ENCODE measurements at regions not wholly inside any gene's neighbourhood (a gene's known extent, or its start where the extent isn't known, plus 50 kb on each side); places are given as distances from the start of the nearest gene placed in this dataset.

DNA sequence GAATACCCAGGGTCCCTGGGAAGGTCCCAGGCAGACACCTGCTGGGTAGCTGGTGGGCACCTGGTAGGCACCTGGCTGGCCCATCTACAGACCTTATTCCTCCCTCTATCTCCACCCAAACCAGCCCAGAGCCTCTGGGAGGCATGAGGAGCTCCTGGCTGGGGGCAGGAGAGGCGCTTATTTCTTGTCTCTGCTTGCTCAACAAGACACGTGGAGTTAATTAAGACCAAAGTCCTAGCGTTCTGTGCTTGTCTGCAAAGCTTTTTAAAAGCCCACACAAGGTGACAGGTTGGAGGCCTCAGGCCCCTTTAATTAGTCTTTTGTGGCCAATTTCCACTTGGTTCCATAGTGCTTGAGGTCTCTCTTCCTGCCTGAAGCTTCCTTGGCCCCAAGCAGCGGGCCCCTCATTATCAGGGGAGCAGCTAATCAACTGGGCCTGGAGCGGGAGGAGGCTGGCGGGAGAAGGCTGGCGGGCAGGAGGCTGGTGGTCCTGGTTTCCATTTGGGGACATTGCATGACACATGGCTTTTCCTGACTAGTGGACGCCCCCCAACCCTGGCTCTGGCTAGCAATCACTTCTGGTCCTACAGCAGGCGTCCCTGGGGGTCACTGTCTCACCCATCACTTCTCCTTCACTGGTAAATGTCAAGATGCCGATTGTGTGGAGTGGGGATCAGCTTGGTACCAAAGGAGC is 65.4 kb upstream of the HDAC4 start:
- Histone ChIP-seq H3K27ac (no peak overlapping the region), H3K4me1 (replicated peaks) (no peaks in the 10 kb centered on the region), H3K9me3 (no peaks in the 10 kb centered on the region), H3K27me3 (replicated peaks; ENCODE audit: insufficient read depth) (no peaks in the 10 kb centered on the region), H3K4me3 (no peak overlapping the region), H3K36me3 (no peaks in the 10 kb centered on the region)
- intact Hi-C loops (cut with DNase I) = no loop called here
- 82% methylated on average over 10 of the region's 10 CpGs for WGBS
- DNase-seq (ENCODE audit: low spot score) = no peak
- TF ChIP-seq POLR2A (IDR thresholded peaks at IDR 0.05) (no peak), POLR2AphosphoS5 (IDR thresholded peaks at IDR 0.05) (no peak)
- TF ChIP-seq, protein P1, sequence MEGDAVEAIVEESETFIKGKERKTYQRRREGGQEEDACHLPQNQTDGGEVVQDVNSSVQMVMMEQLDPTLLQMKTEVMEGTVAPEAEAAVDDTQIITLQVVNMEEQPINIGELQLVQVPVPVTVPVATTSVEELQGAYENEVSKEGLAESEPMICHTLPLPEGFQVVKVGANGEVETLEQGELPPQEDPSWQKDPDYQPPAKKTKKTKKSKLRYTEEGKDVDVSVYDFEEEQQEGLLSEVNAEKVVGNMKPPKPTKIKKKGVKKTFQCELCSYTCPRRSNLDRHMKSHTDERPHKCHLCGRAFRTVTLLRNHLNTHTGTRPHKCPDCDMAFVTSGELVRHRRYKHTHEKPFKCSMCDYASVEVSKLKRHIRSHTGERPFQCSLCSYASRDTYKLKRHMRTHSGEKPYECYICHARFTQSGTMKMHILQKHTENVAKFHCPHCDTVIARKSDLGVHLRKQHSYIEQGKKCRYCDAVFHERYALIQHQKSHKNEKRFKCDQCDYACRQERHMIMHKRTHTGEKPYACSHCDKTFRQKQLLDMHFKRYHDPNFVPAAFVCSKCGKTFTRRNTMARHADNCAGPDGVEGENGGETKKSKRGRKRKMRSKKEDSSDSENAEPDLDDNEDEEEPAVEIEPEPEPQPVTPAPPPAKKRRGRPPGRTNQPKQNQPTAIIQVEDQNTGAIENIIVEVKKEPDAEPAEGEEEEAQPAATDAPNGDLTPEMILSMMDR (IDR thresholded peaks at IDR 0.05) = no peak

DNA sequence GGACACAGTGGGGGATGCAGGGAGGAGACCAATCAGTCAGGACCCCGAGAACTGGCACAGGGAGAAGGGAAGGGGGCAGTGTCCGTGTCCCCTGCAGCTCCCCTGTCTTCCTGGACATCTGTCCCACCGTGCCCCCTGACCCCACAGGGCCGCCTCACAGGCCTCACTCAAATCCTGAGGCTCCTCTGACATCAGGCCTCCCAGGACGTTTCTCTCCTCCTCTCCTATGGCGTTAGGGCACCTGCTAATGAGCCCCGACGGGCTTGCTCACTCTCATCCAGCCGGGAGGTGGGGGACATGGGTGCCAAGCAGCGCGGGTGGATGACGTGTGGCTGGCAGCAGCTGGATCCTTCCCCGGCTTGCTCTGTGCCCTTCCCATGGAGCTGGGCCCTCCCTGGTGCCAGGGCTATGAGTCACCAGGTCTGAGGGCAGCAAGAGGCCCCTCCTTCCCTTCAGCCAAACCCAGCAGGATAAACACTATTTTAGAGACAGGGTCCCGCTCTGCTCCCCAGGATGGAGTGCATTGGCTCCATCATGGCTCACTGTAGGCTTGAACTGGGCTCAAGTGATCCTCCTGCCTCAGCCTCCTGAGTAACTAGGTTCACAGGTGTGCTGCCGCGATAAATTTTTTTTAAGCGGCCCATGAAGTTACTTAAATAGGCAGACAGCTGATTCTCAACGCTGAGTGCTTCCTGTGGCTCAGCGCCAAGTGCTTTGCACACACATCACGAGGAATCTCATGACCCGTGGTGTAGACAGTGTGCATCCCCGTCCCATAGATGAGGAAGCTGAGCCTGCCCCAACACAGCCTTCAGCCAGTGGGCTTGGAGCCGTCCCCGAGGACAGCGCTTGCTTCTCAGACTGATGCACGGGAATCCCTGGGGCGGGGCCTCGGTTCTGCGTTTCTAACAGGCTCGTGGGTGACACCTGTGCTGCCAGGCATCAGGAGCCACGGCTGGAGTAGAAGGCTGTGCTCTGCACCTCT is 64.5 kb upstream of the HDAC4 start:
- Histone ChIP-seq H3K36me3 (no peaks in the 10 kb centered on the region), H3K4me3 (no peak overlapping the region), H3K9me3 (no peaks in the 10 kb centered on the region), H3K27me3 (replicated peaks; ENCODE audit: insufficient read depth) (no peaks in the 10 kb centered on the region), H3K27ac (no peak overlapping the region), H3K4me1 (replicated peaks) (no peaks in the 10 kb centered on the region)
- 61% methylated on average over 26 of the region's 31 CpGs for WGBS
- DNase-seq (ENCODE audit: low spot score) = no peak
- intact Hi-C loops (cut with DNase I) = no loop called here
- no peak for TF ChIP-seq POLR2A (IDR thresholded peaks at IDR 0.05)
- TF ChIP-seq, protein P1 (IDR thresholded peaks at IDR 0.05) = no peak
- TF ChIP-seq POLR2AphosphoS5 (IDR thresholded peaks at IDR 0.05) = no peak

DNA sequence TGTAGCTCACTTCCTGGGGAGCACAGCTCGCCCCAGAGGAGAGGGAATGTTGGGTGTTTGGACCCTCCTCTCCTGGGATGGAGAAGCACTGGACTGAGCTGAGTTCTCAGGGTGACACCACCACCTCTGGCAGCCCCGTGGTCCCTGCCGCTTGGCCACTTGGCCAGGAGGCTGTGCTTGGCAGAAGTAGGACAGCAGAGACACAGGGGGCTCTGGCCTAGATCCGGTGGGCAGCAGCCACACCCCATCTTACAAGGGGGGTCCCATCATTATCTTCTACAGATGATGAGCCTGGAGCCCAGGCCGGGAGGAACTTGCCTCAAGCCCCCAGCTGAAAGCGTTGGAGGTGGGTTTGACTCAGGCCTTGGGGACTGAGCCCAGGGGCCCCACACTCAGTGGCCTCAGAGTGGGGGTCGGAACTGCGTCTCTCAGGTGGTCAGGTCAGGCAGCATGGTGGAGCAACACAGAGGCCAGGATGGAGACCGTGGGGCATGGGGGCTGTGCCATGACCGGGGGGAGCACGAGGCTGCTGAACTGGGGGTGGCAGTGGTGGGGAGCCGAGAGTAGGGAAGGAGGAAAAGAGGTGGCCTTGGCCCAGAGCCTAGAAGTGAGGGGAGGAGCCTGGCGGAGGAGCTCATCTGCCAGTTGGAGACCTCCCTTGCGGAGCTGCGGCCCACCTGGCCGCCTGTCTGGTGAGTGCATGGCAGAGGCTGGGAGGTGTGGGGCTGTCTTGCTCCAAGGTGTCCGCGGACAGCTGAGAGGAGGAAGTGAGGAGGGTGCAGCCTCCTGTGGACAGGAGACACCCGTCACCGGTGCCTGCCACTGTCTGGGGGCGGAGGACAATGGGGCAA is 63.6 kb upstream of the HDAC4 start:
- intact Hi-C loops (cut with DNase I) = no loop called here
- no peak for TF ChIP-seq POLR2AphosphoS5 (IDR thresholded peaks at IDR 0.05)
- TF ChIP-seq, protein P1 (IDR thresholded peaks at IDR 0.05) = no peak
- no peak for TF ChIP-seq POLR2A (IDR thresholded peaks at IDR 0.05)
- H3K9me3 ChIP-seq = no peaks in the 10 kb centered on the region
- no peak overlapping the region for H3K4me3 ChIP-seq
- no peaks in the 10 kb centered on the region for H3K27me3 ChIP-seq (replicated peaks; ENCODE audit: insufficient read depth)
- H3K36me3 ChIP-seq = no peaks in the 10 kb centered on the region
- DNase-seq (ENCODE audit: low spot score) = no peak
- H3K27ac ChIP-seq = no peak overlapping the region
- WGBS = 93% methylated on average over 21 of the region's 21 CpGs
- H3K4me1 ChIP-seq (replicated peaks) = no peaks in the 10 kb centered on the region

DNA sequence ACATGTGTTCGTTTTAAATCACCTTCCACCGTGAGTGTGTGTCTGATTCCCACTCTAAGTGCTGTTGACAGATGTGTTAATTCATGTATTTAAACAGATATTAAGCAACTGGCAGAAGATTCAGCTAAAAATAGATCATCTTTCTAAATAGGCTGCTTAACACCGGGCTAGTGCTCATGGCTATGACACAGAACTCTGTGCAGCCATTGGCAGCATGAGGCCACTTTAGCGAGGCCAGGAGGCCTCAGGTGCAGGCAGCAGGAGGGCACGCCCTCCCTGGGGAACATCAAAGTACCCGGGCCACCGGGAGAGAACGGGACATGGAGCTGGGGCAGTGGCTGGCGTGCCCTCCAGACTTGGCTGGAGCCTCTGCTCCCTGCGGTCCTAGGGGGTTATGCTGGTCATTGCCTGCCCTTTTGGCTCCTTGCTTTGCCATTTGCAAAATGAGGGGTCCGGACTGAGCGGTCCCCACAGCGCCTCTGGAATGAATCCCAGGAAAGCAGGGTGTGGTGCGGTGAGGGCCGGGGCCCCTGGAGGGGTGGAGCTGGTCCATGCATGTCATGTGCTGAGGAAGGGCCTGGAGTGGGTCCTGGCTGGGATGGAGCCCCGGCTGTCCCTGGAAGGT is 62.8 kb upstream of the HDAC4 start:
- no peak overlapping the region for H3K4me3 ChIP-seq
- H3K36me3 ChIP-seq = no peaks in the 10 kb centered on the region
- H3K27me3 ChIP-seq (replicated peaks; ENCODE audit: insufficient read depth) = no peaks in the 10 kb centered on the region
- no peak for TF ChIP-seq POLR2A (IDR thresholded peaks at IDR 0.05)
- TF ChIP-seq POLR2AphosphoS5 (IDR thresholded peaks at IDR 0.05) = no peak
- TF ChIP-seq, protein P1 (IDR thresholded peaks at IDR 0.05) = no peak
- H3K4me1 ChIP-seq (replicated peaks) = no peaks in the 10 kb centered on the region
- no peak overlapping the region for H3K27ac ChIP-seq
- DNase-seq (ENCODE audit: low spot score) = no peak
- no peaks in the 10 kb centered on the region for H3K9me3 ChIP-seq
- intact Hi-C loops (cut with DNase I) = no loop called here
- WGBS = 66% methylated on average over 16 of the region's 16 CpGs
